IPS DF 19.7 (cell line): ENCODE measurements at regions not wholly inside any gene's neighbourhood (a gene's known extent, or its start where the extent isn't known, plus 50 kb on each side); places are given as distances from the start of the nearest gene placed in this dataset.
"Not testable (repeated sequence)": the region's sequence is repeated elsewhere in the genome, so short reads cannot be mapped to it uniquely, and the experiment has no call there.

Source experiments
- DNase-seq: peaks from one replicate; pipeline ENCODE4 v3.0.0-alpha.2; 2013; ENCODE audit warnings: low read depth, low spot score

DNA sequence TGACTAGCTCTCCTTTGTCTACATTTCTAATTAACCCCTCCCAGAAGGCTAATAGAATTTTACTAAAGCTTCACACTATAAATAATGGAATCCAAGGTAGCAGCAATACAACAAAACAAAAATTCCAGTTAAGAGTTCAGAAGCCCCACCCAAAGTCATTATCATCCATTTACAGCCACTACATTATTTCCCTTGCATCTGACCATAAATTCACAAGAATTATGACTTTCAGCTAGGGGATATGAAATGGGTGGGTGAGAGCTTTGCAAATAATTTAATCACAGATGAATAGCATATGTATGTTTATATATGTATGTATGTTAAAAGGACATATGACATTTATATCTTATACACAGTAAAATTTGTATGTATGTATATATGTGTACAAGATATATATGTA lies 65.3 kb upstream of the PTGDR start:
- no peak for DNase-seq

DNA sequence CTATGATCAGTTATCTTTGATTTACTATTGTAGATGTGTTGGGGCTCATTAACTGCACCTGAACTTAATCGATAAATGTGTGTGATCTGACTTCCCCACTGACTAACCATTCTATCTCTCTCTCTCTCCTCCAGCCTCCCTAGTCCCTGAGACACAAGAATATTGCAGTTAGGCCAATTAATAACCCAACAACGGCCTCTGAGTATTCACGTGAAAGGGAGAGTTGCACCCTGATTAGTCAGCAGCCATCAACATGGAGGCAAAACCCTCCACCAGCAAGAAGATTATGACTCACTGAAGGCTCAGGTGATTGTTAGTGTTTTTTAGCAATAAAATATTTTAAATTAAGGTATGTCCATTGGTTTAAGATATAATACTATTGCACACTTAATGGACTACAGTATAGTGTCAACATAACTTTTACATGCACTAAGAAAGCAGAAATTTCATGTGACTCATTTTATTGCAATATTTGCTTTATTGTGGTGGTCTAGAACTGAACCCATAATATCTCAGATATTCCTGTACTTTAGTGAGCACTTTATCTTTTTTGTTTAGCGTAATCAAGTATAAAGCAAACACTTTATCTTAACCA lies 77.1 kb upstream of the PTGDR start:
- no peak for DNase-seq

DNA sequence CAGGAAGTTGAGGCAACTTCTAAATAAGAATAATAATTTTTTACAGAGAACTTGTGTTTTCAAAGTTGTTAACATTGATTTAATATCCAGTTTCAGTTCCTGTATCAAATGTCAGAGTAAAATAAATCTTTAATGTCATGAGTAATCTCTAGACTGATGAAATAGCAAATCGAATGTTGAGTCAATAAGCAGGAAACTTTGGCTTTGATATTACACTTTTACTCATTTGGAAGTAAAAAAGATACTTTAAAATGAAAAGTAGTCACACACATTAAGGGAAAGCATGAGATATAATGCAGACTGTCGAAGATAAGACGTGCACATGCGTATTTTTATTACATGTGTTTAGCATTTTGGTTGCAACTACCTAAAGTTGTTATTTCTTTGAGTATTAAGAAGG lies 78.2 kb upstream of the PTGDR start:
- no peak for DNase-seq

DNA sequence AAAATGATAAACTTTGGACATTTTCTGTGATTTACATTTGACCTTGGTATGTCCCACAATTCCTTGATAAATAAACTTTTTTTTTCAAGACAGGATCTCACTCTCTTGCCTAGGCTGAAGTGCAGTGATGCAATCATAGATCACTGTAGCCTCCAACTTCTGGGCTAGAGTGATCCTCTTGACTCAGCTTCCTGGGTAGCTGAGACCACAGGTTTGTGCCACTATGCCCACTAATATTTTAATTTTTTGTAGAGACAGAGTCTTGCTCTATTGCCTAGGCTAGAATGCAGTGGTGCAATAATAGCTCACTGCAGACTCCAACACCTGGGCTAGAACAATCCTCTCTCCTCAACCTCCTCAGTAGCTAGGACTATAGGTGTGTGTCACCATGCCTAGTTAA lies 79.1 kb upstream of the PTGDR start:
- no peak for DNase-seq

DNA sequence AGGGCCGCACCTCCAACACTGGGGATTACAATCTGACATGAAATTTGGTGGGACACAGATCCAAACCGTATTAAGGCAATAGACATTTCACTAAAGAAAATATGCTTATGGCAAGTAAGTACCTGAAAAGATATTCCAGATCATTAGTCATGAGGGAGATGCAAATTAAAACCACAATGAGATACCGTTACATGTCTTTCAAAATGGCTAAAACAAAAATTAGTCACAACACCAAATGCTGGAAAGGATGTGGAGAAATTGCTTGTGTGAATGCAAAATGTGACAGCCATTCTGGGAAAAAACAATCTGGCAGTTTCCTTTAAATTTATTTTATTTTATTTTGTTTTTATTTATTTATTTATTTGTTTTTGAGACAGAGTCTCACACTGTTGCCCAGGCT lies 82.3 kb upstream of the PTGDR start:
- DNase-seq: no peak

DNA sequence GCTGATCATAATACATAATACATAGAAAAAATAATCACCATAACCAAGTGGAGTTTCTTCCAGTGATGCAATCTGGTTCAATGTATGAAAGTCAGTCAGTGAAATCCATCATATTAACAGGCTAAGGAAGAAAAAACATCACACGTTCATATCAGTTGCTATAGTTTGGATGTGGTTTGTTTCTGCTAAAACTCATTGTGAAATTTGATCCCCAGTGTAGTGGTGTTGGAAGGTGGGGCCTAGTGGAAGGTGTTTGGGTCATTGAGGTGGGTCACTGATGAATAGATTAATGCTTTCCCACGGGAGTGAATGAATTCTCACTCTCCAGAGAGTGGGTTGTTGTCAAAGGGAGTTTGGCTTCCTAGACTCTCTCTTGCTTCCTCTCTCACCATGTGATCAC lies 84.6 kb upstream of the PTGDR start:
- DNase-seq: no peak

DNA sequence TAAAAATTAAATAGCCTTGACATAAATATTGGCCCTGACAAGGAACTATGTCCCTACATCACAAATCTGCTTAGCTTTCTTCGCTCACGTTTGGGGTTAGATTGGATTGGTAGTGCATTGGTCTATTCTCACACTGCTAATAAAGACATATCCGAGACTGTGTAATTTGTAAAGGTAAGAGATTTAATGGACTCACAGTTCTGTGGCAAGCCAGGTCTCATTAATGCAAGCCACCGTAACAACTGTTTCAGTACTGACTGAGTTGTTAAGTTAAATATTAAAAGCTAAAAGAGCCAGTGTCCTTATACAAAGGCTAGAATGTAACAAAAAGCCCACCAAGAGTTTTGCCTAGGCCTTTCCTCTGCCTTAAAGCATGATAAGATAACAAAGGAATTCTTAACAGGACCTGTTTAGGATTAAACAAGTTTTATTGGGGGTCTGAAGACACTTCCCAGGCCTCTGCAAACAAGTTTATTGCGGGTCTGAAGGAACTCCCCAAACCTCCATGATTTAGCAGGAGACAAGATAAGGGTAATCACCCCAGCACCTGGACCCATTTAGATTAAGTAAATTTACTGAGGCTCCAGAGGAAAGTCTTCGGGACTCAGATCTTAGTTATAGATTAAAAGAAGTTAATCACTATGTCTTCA lies 88.2 kb upstream of the PTGDR start:
- no peak for DNase-seq

DNA sequence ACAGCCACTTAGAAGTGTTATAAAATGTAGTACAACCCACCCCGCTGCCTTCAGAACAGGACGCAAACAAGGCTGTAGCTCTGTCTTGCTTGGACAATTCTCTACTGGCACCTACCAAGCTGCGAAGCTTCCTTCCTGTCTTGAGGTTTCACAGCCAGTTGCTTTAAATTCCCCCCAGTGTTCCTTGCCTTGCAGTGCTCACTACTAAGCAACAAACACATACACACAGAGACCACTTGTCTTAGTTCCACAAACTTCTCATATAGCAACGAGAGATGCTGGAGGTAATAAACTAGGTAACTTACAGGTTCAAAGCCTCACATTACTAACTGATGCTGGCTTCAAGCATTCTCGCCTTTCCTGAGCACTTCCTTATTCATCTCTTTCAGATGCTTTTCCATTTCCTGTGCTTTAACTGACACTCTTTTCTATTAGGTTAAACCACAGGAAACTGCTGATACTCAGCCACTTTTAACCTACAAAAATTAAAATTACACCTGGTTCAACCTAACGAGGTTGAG lies 91.5 kb upstream of the PTGDR start:
- no peak for DNase-seq

DNA sequence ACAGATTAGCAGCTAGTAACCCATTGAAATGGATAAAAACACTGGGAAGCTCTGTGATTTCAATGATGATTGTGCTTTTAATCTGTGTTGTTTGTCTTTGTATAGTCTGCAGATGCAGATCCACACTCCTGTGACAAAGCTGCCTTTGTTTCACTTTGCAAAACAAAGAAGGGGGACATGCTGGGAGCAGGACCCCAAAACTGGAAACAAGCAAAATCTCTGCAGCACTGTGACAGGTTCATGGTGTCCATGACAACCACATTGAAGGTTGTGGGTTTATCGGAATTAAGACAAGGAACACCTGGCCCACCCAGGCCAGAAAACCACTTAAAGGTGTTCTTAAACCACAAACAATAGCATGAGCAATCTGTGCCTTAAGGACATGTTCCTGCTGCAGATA lies 95.6 kb upstream of the PTGDR start:
- DNase-seq: not testable (repeated sequence)

DNA sequence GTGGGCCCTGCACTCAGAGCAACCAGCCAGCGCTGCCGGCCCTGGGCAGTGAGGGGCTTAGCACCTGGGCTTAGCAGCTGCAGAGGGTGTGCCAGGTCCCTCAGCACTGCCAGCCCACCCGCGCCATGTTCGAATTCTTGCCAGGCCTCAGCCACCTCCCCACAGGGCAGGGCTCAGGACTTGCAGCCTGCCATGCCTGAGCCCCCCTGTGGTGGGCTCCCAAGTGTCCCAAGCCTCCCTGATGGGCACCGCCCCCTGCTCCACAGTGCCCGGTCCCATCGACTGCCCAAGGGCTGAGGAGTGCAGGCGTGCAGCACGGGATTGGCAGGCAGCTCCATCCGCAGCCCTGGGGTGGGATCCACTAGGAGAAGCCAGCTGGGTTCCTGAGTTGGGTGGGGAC lies 98.0 kb upstream of the NID2 start:
- no peak for DNase-seq

DNA sequence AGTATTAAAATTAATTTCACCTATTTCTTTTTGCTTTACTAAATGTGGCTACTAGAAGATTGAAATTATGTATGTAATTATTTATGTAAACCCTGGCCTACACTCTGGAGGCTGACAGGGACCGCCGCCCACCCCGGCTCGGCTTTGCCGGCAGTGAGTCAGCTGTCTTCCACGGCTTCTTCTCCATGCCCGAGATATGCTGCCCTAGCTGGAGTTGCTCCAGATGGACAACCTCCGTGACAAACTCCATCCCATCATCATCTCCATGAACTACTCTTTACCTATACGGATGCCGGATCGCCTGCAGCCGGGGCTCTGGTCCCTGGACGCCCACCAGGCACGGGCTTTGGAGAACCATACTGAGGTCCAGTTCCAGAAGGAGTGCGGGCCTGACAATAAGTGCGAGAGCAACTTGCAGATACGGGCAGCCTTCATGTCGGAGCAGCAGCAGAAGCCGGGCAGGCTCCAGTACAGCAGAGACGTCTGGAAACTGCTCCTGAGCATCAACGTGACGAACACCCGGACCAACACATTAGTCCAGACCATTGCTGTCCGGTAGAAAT lies 86.9 kb upstream of the NID2 start:
- DNase-seq: no peak

DNA sequence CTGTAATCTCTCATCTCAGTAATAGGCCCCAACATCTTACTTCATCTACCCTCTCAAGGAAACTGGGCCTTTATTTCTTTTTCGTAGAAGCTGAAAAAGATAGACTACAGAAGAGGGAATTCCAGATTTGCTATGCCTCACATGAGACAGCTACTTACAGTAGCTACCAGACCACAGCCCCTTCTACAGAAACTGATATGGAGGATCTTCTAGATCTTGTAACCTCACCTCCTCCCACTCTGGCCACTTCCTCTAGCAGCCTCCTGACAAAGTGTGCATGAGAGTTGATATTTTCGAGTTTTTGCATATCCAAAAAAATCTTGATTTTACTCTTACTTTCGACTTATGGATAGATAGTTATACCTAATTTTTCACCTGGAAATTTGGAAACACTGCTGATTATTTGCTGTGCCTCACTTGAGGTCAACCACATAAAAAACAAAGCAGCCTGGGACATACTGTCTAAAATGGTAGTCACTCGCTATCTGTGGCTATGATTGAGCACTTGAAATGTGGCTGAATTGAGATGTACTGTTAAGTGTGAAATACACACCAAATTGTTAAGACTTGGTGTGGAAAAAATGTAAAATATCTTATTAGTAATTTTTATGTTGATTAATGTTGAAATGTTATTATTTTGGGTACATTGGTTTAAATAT lies 86.3 kb upstream of the NID2 start:
- no peak for DNase-seq

DNA sequence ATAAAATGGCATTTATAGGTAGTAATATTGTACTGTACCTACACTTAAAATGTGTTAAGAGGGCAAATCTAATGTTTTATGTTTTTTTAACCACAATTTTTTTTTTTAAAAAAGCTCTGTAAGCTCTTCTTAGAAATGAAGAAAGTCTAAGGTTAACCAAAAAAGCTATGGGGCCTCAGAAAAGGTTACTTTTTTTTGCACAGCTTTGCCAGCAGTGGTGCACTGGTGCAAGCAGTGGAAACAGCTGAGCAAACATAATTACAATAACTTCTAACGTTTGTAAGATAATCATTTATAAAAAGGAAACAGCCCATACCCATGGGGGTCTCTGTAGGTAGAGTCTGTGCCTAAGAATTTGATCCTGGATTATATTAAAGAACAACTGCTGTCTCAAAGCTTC lies 85.1 kb upstream of the NID2 start:
- DNase-seq: no peak

DNA sequence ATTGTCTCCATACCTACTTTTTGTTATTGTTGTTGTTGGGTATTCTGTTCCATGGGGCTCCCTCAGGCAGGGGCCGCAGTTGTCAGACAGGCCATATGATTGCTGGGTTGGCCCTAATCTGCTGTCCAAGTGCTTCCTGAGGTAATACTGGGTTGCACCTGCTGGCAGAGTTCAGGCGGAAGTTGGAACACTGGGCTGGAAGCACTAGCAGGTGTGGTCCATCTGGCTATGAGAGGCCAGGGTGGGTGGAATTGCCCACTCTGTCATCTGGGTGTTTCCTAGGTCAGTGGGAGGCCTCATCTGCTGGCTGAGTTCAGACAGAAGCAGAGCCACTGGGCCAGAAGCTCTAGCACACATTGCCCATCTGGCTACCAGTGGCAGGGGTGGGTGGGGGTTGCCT lies 81.3 kb upstream of the NID2 start:
- DNase-seq: no peak

DNA sequence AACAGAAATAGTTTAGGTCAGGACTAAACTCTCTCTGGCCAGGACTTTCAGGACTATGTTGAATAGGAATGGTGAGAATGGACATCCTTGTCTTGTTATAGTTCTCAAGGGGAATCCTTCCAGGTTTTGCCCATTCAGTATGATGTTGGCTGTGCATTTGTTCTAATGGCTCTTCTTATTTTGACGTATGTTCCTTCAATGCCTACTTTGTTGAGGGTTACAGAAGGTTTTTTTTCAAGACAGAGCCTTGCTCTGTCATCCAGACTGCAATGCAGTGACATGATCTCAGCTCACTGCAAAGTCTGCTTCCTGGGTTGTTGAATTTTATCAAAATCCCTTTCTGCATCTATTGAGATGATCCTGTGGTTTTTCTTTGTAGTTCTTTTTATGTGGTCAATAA lies 79.5 kb upstream of the NID2 start:
- no peak for DNase-seq

DNA sequence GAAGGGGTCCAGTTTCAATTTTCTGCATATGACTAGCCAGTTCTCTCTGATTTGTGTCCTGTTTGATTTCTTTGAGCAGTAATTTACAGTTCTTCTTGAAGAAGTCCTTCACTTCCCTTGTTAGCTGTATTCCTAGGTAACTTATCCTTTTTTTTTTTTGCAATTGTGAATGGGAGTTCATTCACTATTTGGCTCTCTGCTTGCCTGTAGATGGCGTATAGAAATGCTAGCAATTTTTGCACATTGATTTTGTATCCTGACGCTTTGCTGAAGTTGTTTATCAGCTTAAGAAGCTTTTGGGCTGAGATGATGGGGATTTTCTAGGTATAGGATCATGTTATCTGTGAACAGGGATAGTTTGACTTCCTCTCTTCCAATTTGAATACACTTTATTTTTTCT lies 77.6 kb upstream of the NID2 start:
- DNase-seq: no peak

DNA sequence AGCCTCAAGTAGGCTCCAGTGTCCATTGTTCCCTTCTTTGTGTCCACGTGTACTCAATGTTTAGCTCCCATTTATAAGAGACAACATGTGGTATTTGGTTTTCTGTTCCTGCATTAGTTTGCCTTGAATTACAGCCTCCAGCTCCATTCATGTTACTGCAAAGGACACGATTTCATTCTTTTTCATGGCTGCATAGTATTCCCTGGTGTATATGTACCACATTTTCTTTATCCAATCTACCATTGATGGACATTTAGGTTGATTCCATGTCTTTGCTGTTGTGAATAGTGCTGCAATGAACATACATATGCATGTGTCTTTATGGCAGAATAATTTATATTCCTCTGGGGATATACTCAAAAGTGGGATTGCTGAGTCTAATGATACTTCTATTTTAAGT lies 75.2 kb upstream of the NID2 start:
- DNase-seq: not testable (repeated sequence)

DNA sequence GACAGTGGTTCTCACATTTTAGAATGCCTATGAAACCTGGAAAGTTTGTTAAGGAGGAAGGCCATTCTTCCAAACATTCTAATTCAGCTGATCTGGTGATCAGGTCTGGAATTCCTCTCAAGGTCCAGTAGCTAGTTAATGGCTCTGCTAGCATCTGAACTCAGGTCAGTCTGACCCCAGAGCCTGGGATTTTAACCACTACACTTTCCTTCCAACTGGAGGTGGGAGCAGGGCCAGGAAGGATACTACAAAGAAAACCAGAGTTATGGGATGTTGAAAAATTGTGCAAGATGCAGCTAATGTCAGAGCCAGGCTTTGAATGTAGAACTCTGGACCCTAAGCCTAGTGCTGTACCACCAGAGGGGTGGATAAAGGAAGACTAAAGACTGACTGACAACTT lies 73.6 kb upstream of the NID2 start:
- no peak for DNase-seq

DNA sequence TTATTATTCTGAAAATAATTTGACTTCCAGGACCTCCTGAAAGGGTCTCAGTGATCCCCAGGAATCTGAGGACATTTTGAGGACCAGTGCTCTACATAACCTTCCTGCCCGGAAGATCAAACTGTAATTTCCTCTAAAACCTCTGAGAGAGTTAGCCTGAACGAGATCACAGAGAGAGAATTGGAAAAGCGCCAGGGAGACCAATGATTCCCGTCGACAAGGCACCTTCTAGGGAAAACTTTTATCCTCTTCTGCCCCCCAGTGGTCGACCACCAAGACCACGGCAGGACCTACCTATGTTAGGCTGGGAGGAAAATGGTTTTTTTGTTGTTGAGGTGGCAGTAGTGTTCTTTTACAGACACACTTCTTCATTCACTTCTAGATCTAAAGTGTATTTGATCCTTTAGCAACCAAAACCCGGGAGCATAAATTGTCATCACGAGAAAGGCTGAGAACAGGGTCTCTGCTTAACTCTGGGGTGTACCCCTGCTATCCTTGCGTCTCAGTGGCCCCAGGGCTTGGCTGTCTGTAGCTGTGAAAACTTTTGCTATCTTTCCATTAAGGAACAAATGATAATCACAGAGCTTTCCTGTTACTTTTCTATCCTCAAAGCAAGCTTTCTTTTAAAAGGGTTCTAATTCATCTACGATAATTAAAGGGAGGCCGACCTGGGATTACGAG lies 62.9 kb upstream of the NID2 start:
- peak; percentile 65 for DNase-seq

DNA sequence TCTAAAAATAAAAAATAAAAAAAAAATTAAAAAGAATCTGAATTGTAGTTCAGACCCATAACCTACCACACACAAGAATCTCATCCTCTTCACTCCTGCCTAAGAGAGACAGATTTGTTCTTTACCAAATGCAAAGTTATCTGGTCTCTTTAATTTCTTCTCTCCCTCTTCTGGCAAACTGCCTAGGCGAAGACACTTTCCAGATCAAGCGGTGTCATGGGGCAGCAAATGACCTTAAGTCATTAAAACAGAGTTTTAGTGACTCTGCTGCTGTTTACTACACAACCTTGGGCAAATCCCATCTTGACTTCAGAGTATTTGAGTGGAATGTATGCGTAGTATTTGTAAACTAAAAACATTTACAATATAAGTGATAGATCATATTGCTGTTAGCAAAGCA lies 60.9 kb upstream of the NID2 start:
- DNase-seq: no peak

DNA sequence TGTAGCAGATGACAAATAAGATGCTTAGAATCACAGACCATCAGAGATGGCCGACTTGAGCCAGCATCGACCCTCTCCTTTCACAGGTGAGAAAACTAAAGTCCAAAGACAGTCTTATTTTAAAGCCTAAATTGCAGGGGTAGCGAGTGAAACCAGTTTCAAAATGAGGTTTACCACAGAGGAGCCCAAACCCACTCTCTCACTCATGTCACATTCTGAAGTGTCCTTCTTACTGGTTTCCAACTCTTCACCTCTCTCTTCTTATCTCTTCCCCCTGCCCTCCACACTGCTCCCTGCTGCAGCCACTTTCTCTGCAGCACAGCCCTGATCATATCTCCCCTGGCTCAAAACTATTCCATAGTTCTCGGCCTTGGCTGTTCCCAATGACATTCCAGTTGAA lies 57.0 kb upstream of the NID2 start:
- no peak for DNase-seq
